Loucy (cell line): ENCODE measurements at regions not wholly inside any gene's neighbourhood (a gene's known extent, or its start where the extent isn't known, plus 50 kb on each side); places are given as distances from the start of the nearest gene placed in this dataset.

Source experiments
- H2AFZ ChIP-seq: fragments of 200-600 bp; sonication (generic); 2 replicates; pipeline ENCODE4 v1.6.0; 2016; ENCODE audit warnings: antibody characterized with exemption, mild to moderate bottlenecking, low read length, moderate library complexity
- H3F3A ChIP-seq: fragments of 200-600 bp; 2 replicates; pipeline ENCODE4 v1.6.0; 2016; ENCODE audit warnings: antibody characterized with exemption, low read depth, mild to moderate bottlenecking
- H3K27me3 ChIP-seq: fragments of 200-600 bp; sonication (generic); 2 replicates; pipeline ENCODE4 v1.6.1; 2014; ENCODE audit warnings: low read length, mild to moderate bottlenecking; ENCODE audit not compliant: insufficient read depth, poor library complexity, severe bottlenecking
- H3K36me3 ChIP-seq: fragments of 200-600 bp; sonication (generic); 2 replicates; pipeline ENCODE4 v1.6.1; 2016; ENCODE audit warnings: low read length; ENCODE audit not compliant: insufficient read depth
- H3K4me1 ChIP-seq: fragments of 200-600 bp; sonication (generic); 2 replicates; pipeline ENCODE4 v1.5.1; 2014; ENCODE audit warnings: low read length, mild to moderate bottlenecking; ENCODE audit not compliant: insufficient read depth, poor library complexity, severe bottlenecking
- H3K4me2 ChIP-seq: fragments of 200-600 bp; sonication (generic); 2 replicates; pipeline ENCODE4 v1.6.0; 2014; ENCODE audit warnings: antibody characterized with exemption, low read length, low read depth, mild to moderate bottlenecking; ENCODE audit not compliant: poor library complexity, severe bottlenecking
- H3K4me3 ChIP-seq: fragments of 200-600 bp; sonication (generic); 2 replicates; pipeline ENCODE4 v1.5.1; 2014; ENCODE audit warnings: low read length, mild to moderate bottlenecking, mixed read lengths; ENCODE audit not compliant: poor library complexity, severe bottlenecking
- H3K79me2 ChIP-seq: fragments of 200-600 bp; sonication (generic); 2 replicates; pipeline ENCODE4 v1.6.1; 2014; ENCODE audit warnings: low read length; ENCODE audit not compliant: insufficient read depth
- H3K9ac ChIP-seq: fragments of 200-600 bp; sonication (generic); 2 replicates; pipeline ENCODE4 v1.6.0; 2014; ENCODE audit warnings: mild to moderate bottlenecking, low read depth, low read length, moderate library complexity; ENCODE audit not compliant: poor library complexity, severe bottlenecking
- H3K9me2 ChIP-seq: fragments of 200-600 bp; sonication (generic); replicated peaks from 2 replicates; pipeline ENCODE4 v1.6.1; 2016; ENCODE audit warnings: low read depth, low read length, mixed read lengths
- H3K9me3 ChIP-seq: fragments of 200-600 bp; sonication (generic); 2 replicates; pipeline ENCODE4 v1.6.1; 2014; ENCODE audit warnings: mild to moderate bottlenecking, antibody characterized with exemption, low read length, low read depth; ENCODE audit not compliant: insufficient read depth
- H4K20me1 ChIP-seq: fragments of 200-600 bp; sonication (generic); 2 replicates; pipeline ENCODE4 v1.6.0; 2014; ENCODE audit warnings: antibody characterized with exemption, low read length, mild to moderate bottlenecking; ENCODE audit not compliant: insufficient read depth, poor library complexity, severe bottlenecking
- EZH2phosphoT487 ChIP-seq: fragments of 200-600 bp; IDR thresholded peaks from 2 replicates; pipeline ENCODE4 v1.6.1; 2018; ENCODE audit warnings: antibody characterized with exemption, mild to moderate bottlenecking, moderate library complexity, borderline replicate concordance
- TF ChIP-seq, protein P1 (sequence below): fragments of 200-600 bp; sonication (generic); conservative IDR thresholded peaks from 2 replicates; pipeline ENCODE4 v1.5.1; 2014; ENCODE audit warnings: mild to moderate bottlenecking, antibody characterized with exemption, low read length

DNA sequence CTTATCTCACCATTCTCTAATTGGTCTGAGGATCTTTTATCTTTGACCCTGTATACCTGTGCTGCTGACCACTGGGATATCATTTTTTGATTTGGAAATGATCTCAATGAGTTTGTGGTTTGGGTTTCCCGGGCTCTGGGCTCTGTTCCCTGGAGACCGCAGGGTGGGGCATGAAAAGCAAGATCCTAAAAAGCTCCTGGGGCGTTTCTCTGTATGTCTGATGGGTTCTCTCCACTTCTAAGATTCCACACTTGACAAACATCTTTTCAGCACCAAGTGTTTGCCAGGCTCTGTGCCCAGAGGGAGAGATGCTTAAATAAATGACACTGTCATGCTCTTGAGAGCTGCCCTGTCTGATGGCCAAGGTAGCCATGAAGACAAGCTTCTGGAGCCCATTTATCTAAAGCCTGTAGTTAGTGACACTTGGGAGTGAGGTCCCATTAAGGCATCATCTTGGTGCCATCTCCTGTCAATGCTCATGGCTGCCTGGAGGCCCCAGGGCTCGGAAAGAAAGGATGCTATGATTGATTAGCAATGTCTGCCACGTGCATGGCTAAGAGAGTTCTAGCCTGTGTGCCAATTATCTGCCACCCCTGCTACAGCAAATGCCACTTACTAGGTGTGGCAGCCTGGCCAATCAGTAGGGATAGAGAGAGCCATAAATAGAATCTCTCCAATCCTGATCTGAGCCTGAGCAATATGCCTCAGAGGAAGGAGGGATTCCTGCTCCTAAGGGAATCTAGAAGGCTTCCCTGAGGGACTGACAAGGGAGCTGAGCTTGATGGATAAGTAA lies 531.6 kb downstream of the MN1 start:
- TF ChIP-seq EZH2phosphoT487, result no peak
- TF ChIP-seq, protein P1, sequence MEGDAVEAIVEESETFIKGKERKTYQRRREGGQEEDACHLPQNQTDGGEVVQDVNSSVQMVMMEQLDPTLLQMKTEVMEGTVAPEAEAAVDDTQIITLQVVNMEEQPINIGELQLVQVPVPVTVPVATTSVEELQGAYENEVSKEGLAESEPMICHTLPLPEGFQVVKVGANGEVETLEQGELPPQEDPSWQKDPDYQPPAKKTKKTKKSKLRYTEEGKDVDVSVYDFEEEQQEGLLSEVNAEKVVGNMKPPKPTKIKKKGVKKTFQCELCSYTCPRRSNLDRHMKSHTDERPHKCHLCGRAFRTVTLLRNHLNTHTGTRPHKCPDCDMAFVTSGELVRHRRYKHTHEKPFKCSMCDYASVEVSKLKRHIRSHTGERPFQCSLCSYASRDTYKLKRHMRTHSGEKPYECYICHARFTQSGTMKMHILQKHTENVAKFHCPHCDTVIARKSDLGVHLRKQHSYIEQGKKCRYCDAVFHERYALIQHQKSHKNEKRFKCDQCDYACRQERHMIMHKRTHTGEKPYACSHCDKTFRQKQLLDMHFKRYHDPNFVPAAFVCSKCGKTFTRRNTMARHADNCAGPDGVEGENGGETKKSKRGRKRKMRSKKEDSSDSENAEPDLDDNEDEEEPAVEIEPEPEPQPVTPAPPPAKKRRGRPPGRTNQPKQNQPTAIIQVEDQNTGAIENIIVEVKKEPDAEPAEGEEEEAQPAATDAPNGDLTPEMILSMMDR, result no peak
- Histone ChIP-seq H3K4me2 (no peak overlapping the region), H2AFZ (no peak overlapping the region), H3K9me3 (no peaks in the 10 kb centered on the region), H3K9me2 (no peaks in the 10 kb centered on the region), H3K27me3 (no peaks in the 10 kb centered on the region), H3K4me1 (no peaks in the 10 kb centered on the region), H3F3A (no peaks in the 10 kb centered on the region), H3K36me3 (no peaks in the 10 kb centered on the region), H3K4me3 (no peak overlapping the region), H3K9ac (no peak overlapping the region), H4K20me1 (no peaks in the 10 kb centered on the region), H3K79me2 (no peaks in the 10 kb centered on the region)

DNA sequence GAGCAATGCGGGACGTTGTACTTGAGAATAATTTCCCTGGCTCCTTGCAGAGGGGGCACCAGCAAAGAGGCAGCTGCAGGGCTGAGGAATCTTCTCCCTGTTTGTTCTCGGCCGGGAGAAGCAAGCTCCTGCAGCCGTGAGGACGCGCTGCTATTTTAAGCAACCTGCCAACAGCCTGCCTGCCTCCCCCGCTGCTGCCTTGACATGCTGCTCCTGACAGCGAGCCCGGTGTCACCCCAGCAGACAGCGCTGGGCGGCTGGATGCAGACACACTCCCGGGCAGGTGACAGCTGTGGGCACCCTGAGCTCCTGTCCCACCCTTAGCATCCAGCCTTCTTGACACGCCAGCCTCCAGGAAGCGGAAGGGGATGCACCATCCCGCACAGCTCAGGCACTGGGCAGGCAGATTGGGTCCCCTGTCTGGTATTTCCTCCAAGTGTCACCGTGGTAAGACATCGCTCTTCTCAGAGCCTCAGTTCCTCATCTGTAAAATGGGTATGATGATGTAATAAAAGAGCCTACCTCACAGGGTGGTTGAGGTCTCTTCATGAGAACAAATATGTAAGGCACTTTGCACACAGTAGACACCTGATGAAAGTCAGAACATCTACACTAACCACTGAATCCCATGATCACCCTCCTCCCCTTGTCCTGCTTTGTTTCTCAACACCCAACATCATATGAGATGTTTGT lies 530.6 kb downstream of the MN1 start:
- Histone ChIP-seq H4K20me1 (no peaks in the 10 kb centered on the region), H3K4me3 (no peak overlapping the region), H3K4me1 (no peaks in the 10 kb centered on the region), H3K9ac (no peak overlapping the region), H3K4me2 (no peak overlapping the region), H2AFZ (no peak overlapping the region), H3K36me3 (no peaks in the 10 kb centered on the region), H3F3A (no peaks in the 10 kb centered on the region), H3K9me2 (no peaks in the 10 kb centered on the region), H3K9me3 (no peaks in the 10 kb centered on the region), H3K79me2 (no peaks in the 10 kb centered on the region), H3K27me3 (no peaks in the 10 kb centered on the region)
- TF ChIP-seq EZH2phosphoT487, result no peak
- TF ChIP-seq, protein P1, result no peak

DNA sequence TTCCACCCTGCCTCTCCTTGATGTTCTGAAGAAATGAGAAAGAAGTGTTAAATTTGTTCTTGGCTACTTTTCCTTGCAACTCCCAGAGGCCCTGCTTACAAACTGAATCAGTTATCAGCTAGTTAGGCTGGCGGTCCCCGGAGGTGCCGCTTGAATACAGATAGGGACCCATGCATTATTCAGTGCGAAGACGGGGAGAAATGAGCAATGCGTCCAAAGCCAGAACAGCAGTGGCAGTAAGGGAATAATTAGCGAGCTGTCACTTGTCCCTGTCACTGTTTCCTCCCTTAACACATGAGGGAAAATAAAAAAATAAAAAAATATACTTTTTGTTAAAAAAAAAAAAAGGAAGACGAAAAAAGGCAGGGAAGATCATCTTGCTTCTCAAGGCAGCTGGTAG lies 528.1 kb downstream of the MN1 start:
- H3K9ac ChIP-seq, result no peak overlapping the region
- H2AFZ ChIP-seq, result no peak overlapping the region
- no peaks in the 10 kb centered on the region for H3K36me3 ChIP-seq
- no peaks in the 10 kb centered on the region for H3K27me3 ChIP-seq
- no peaks in the 10 kb centered on the region for H4K20me1 ChIP-seq
- no peak overlapping the region for H3K4me3 ChIP-seq
- no peak for TF ChIP-seq EZH2phosphoT487
- TF ChIP-seq, protein P1, result no peak
- no peaks in the 10 kb centered on the region for H3K4me1 ChIP-seq
- no peaks in the 10 kb centered on the region for H3K79me2 ChIP-seq
- no peaks in the 10 kb centered on the region for H3F3A ChIP-seq
- H3K4me2 ChIP-seq, result no peak overlapping the region
- H3K9me2 ChIP-seq, result no peaks in the 10 kb centered on the region
- no peaks in the 10 kb centered on the region for H3K9me3 ChIP-seq
